ENCODE measurements at regions not wholly inside any gene's neighbourhood (a gene's known extent, or its start where the extent isn't known, plus 50 kb on each side); places are given as distances from the start of the nearest gene placed in this dataset.

DNA sequence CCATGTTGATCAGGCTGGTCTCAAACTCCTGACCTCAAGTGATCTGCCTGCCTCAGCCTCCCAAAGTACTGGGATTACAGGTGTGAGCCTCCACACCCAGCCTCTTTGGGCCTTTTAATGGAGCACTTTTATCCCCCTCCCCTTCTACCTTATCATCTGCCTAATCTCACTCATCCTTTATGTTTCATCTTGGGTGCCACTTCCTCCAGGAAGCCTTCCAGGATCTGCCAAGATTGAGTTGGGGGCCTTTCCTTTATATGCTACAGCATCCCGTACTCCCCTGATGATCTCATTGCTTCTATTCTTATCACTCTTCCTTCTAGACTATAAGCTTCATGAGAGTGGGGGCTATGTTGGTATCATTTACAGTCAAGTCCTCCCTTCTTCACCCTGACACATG, 192.8 kb upstream of the WSCD1 start (continued):
- TF ChIP-seq AFF4 (CRISPR knock-in tag; IDR thresholded peaks at IDR 0.05; ENCODE audit: borderline replicate concordance), result no peak

DNA sequence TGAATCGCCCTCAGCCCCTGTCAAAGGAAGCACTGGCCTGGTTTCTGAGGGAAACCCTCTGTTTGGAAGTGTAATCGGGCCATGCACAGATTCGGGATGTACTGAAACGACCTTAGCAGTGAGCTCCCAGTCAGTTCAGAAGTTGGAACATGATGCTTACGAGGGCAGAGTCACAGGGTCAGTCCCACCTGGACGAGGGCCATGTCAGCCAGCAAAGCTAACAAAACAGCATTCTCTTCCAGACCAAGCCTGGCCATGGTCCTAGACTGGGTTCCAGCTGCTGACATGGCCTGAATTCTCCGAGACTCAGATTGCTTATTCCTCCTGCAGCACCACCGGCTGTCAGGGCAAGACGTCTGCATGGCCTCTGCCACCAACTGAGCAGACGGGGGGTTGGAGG, 192.2 kb upstream of the WSCD1 start:
- ChIA-PET CTCF (interaction anchor here (0.6 kb wide), 1 partner anchor 84 kb away, joined by 3 read pairs; no protein-coding TSS in a partner anchor), POLR2A (no interaction called here)
- Mint-ChIP-seq H3K4me1 (peaks cover 19% of the 10 kb centered on the region), H3K27ac (no peak overlapping the region), H3K27me3 (ENCODE audit: low read depth) (no peaks in the 10 kb centered on the region), H3K9me3 (no peaks in the 10 kb centered on the region), H3K36me3 (no peaks in the 10 kb centered on the region), H3K4me3 (no peak overlapping the region)
- ATAC-seq, result no peak
- no peak for DNase-seq (ENCODE audit: low spot score)
- TF ChIP-seq, protein P1, sequence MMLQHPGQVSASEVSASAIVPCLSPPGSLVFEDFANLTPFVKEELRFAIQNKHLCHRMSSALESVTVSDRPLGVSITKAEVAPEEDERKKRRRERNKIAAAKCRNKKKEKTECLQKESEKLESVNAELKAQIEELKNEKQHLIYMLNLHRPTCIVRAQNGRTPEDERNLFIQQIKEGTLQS (CRISPR knock-in tag; conservative IDR thresholded peaks at IDR 0.05), result no peak
- TF ChIP-seq, protein P2, sequence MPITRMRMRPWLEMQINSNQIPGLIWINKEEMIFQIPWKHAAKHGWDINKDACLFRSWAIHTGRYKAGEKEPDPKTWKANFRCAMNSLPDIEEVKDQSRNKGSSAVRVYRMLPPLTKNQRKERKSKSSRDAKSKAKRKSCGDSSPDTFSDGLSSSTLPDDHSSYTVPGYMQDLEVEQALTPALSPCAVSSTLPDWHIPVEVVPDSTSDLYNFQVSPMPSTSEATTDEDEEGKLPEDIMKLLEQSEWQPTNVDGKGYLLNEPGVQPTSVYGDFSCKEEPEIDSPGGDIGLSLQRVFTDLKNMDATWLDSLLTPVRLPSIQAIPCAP (CRISPR knock-in tag; IDR thresholded peaks at IDR 0.05), result no peak
- no peak for TF ChIP-seq SOX15 (CRISPR knock-in tag; IDR thresholded peaks at IDR 0.05)
- TF ChIP-seq ESRRA (CRISPR knock-in tag; IDR thresholded peaks at IDR 0.05; ENCODE audit: borderline replicate concordance), result no peak
- TF ChIP-seq HMGA2 (CRISPR knock-in tag; IDR thresholded peaks at IDR 0.05), result no peak
- no peak for TF ChIP-seq NR3C1 (CRISPR knock-in tag; conservative IDR thresholded peaks at IDR 0.05; ENCODE audit: low read depth)
- TF ChIP-seq ETV6 (CRISPR knock-in tag; IDR thresholded peaks at IDR 0.05), result no peak
- TF ChIP-seq TCF7 (CRISPR knock-in tag; IDR thresholded peaks at IDR 0.05; ENCODE audit: low read depth), result no peak
- TF ChIP-seq, protein P3, sequence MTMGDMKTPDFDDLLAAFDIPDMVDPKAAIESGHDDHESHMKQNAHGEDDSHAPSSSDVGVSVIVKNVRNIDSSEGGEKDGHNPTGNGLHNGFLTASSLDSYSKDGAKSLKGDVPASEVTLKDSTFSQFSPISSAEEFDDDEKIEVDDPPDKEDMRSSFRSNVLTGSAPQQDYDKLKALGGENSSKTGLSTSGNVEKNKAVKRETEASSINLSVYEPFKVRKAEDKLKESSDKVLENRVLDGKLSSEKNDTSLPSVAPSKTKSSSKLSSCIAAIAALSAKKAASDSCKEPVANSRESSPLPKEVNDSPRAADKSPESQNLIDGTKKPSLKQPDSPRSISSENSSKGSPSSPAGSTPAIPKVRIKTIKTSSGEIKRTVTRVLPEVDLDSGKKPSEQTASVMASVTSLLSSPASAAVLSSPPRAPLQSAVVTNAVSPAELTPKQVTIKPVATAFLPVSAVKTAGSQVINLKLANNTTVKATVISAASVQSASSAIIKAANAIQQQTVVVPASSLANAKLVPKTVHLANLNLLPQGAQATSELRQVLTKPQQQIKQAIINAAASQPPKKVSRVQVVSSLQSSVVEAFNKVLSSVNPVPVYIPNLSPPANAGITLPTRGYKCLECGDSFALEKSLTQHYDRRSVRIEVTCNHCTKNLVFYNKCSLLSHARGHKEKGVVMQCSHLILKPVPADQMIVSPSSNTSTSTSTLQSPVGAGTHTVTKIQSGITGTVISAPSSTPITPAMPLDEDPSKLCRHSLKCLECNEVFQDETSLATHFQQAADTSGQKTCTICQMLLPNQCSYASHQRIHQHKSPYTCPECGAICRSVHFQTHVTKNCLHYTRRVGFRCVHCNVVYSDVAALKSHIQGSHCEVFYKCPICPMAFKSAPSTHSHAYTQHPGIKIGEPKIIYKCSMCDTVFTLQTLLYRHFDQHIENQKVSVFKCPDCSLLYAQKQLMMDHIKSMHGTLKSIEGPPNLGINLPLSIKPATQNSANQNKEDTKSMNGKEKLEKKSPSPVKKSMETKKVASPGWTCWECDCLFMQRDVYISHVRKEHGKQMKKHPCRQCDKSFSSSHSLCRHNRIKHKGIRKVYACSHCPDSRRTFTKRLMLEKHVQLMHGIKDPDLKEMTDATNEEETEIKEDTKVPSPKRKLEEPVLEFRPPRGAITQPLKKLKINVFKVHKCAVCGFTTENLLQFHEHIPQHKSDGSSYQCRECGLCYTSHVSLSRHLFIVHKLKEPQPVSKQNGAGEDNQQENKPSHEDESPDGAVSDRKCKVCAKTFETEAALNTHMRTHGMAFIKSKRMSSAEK (CRISPR knock-in tag; IDR thresholded peaks at IDR 0.05; ENCODE audit: borderline replicate concordance), result no peak
- TF ChIP-seq, protein P4, sequence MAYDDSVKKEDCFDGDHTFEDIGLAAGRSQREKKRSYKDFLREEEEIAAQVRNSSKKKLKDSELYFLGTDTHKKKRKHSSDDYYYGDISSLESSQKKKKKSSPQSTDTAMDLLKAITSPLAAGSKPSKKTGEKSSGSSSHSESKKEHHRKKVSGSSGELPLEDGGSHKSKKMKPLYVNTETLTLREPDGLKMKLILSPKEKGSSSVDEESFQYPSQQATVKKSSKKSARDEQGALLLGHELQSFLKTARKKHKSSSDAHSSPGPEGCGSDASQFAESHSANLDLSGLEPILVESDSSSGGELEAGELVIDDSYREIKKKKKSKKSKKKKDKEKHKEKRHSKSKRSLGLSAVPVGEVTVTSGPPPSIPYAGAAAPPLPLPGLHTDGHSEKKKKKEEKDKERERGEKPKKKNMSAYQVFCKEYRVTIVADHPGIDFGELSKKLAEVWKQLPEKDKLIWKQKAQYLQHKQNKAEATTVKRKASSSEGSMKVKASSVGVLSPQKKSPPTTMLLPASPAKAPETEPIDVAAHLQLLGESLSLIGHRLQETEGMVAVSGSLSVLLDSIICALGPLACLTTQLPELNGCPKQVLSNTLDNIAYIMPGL (CRISPR knock-in tag; IDR thresholded peaks at IDR 0.05), result no peak
- TF ChIP-seq ZBTB43 (CRISPR knock-in tag; IDR thresholded peaks at IDR 0.05), result no peak
- no peak for TF ChIP-seq ZNF512 (CRISPR knock-in tag; IDR thresholded peaks at IDR 0.05; ENCODE audit: borderline replicate concordance)
- TF ChIP-seq TEAD4 (CRISPR knock-in tag; IDR thresholded peaks at IDR 0.05), result no peak
- TF ChIP-seq, protein P5, sequence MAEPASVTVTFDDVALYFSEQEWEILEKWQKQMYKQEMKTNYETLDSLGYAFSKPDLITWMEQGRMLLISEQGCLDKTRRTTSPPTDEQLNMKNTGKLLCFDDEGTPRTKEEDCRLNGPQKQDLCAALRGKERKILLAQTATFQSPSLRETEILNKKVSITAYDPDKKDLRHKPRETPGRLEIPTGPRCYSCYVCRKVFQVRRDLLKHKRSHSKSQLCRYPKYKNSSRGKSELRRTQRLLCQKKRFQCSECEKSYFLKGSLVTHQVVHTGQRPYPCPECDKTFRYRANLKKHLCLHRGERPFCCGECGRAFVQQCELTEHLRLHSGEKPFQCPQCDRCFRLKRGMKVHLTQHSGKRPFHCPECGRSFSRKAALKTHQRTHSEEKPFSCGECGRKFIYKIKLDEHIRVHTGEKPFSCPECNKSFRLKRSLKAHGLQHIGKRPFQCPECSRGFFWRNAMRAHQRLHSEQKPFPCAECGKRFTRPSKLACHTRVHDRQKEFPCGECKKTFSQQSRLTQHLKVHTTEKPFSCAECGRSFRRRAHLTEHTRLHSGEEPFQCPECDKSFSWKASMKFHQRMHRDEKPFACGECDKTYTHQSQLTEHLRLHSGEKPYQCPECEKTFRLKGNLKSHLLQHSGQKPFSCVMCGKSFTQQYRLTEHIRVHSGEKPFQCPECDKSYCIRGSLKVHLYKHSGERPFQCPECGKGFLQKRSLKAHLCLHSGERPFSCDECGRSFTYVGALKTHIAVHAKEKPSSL (CRISPR knock-in tag; conservative IDR thresholded peaks at IDR 0.05), result no peak
- no peak for TF ChIP-seq ATF6 (CRISPR knock-in tag; IDR thresholded peaks at IDR 0.05)
- TF ChIP-seq ZNF219 (CRISPR knock-in tag; IDR thresholded peaks at IDR 0.05; ENCODE audit: borderline replicate concordance), result no peak
- no peak for TF ChIP-seq ZNF416 (CRISPR knock-in tag; IDR thresholded peaks at IDR 0.05)
